ENCODE measurements at regions not wholly inside any gene's neighbourhood (a gene's known extent, or its start where the extent isn't known, plus 50 kb on each side); places are given as distances from the start of the nearest gene placed in this dataset.
"Not testable (repeated sequence)": the region's sequence is repeated elsewhere in the genome, so short reads cannot be mapped to it uniquely, and the experiment has no call there.

DNA sequence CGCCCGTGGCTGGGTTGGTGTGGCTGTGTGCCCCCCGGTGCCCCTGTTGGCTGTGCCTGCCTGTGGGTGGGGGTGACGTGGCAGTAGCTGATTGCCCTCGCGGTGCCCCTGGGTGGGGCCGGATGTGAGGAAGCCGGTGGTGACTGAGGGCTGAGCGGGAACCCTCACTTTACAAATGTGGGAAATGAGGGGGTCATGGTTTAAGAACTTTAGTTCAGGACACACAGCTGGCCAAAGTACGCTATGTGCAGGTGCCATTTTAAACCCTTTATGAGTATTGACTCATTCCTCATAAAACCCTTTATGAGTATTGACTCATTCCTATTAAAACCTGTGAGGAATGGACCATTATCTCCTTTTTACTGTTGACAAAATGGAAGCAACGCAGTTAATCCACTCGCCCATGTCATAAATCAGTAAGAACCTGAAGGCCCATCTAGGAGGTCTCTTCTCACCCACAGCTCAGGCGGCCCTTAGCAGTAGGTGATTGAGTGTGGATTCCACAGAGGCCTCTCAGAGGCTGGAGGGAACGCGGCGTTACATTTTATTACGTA, 290.1 kb upstream of the COBL start:
- DNase-seq (ENCODE audit: low read depth), result peak; percentile 84
- TF ChIP-seq, protein P1, sequence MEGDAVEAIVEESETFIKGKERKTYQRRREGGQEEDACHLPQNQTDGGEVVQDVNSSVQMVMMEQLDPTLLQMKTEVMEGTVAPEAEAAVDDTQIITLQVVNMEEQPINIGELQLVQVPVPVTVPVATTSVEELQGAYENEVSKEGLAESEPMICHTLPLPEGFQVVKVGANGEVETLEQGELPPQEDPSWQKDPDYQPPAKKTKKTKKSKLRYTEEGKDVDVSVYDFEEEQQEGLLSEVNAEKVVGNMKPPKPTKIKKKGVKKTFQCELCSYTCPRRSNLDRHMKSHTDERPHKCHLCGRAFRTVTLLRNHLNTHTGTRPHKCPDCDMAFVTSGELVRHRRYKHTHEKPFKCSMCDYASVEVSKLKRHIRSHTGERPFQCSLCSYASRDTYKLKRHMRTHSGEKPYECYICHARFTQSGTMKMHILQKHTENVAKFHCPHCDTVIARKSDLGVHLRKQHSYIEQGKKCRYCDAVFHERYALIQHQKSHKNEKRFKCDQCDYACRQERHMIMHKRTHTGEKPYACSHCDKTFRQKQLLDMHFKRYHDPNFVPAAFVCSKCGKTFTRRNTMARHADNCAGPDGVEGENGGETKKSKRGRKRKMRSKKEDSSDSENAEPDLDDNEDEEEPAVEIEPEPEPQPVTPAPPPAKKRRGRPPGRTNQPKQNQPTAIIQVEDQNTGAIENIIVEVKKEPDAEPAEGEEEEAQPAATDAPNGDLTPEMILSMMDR (IDR thresholded peaks at IDR 0.05; ENCODE audit: insufficient read depth, low read depth, low read length), result no peak
- H3K4me3 ChIP-seq (ENCODE audit: low read depth, low read length), result no peak overlapping the region

DNA sequence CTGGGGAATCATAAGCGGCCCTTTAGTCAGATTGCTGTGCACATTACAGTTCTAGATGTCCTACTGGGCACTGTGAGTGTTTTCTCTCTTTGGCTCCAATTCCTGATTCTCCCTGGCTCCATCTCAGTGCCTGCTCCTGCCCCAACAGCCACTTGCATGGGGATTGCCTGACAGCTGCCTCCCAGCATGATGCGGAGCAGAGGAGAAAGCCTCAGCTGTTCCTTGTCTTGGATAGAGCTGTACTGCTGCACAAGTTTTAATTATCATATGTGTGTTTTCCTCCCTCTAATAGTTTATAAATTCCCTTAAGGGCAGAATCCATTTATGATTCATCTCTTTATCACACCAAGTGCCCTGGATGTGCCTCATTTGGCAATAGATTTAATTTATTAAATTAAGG, 285.8 kb upstream of the COBL start:
- no peak for DNase-seq (ENCODE audit: low read depth)
- H3K4me3 ChIP-seq (ENCODE audit: low read depth, low read length), result no peak overlapping the region
- TF ChIP-seq, protein P1 (IDR thresholded peaks at IDR 0.05; ENCODE audit: insufficient read depth, low read depth, low read length), result no peak

- TF ChIP-seq, protein P1 (IDR thresholded peaks at IDR 0.05; ENCODE audit: insufficient read depth, low read depth, low read length), result no peak
- DNase-seq (ENCODE audit: low read depth), result no peak
- no peak overlapping the region for H3K4me3 ChIP-seq (ENCODE audit: low read depth, low read length)
These were observed 284.9 kb upstream of the COBL start for GRCh38 chr7:51601461-51601860.

- not testable (repeated sequence) for DNase-seq (ENCODE audit: low read depth); H3K4me3 ChIP-seq (ENCODE audit: low read depth, low read length)
These were observed 283.3 kb upstream of the COBL start for GRCh38 chr7:51599935-51600334.

GRCh38 chr7:51593628-51594027, 277.0 kb upstream of the COBL start:
- TF ChIP-seq, protein P1 (IDR thresholded peaks at IDR 0.05; ENCODE audit: insufficient read depth, low read depth, low read length), result no peak
- no peak for DNase-seq (ENCODE audit: low read depth)
- H3K4me3 ChIP-seq (ENCODE audit: low read depth, low read length), result no peak overlapping the region

DNA sequence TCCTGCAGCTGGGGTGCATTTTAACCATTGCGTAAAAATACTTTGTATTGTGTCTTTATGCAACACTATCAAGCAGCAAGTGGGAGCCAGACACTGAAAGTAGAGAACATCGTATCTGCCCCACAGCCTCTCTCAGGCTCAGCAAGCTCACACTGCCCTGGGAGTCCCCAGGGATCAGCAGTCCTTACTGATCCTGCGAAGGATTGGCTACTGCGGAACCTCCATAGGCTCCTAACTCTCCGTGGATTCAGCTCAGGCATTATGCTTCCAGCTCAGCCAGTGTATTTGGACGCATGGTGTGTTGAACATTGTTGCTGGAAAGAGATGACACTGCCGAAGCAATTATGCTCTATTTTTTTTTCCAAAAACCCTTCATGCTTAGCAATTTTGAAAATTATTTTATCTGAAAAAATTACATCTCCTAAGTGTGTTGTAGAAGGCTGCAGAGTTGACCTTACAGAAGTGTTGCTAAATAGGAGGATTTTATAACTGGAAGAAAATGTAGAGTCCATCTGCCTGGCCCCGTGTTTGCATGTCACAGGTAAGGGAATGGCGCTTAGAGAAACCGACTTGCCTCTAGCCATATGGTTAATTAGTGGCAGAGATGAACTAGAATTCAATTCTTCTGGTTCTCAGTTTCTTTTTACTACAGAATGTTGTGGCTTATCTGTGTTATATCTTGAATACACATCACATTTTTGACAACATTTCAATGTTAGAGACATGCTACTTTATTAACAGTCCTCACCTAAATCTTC, 276.4 kb upstream of the COBL start:
- TF ChIP-seq, protein P1 (IDR thresholded peaks at IDR 0.05; ENCODE audit: insufficient read depth, low read depth, low read length), result no peak
- H3K4me3 ChIP-seq (ENCODE audit: low read depth, low read length), result no peak overlapping the region
- no peak for DNase-seq (ENCODE audit: low read depth)

- no peak overlapping the region for H3K4me3 ChIP-seq (ENCODE audit: low read depth, low read length)
- TF ChIP-seq, protein P1 (IDR thresholded peaks at IDR 0.05; ENCODE audit: insufficient read depth, low read depth, low read length), result no peak
- DNase-seq (ENCODE audit: low read depth), result no peak
These were observed 274.6 kb upstream of the COBL start for GRCh38 chr7:51591223-51591622.

All from fibroblast of villous mesenchyme (primary cell).